Upper lobe of left lung (tissue), 4 donors: ENCODE measurements at regions not wholly inside any gene's neighbourhood (a gene's known extent, or its start where the extent isn't known, plus 50 kb on each side); places are given as distances from the start of the nearest gene placed in this dataset.

Experiments
- EP300 ChIP-seq, 4 donors: sonication (generic); formaldehyde crosslinking; IDR thresholded peaks; one replicate each; pipeline ENCODE4 v1.5.1; 2017; ENCODE audit warnings: antibody characterized with exemption in 4 of 4, control low read depth in 2 of 4
- POLR2A ChIP-seq, 4 donors: fragments of 450-650 bp; IDR thresholded peaks; one replicate each; pipeline ENCODE4 v1.5.1; 2016 to 2017; ENCODE audit warnings: antibody characterized with exemption in 4 of 4, mild to moderate bottlenecking in 2 of 4
- POLR2AphosphoS5 ChIP-seq, 2 donors: sonication (generic); formaldehyde crosslinking; IDR thresholded peaks; one replicate each; pipeline ENCODE4 v1.5.1; 2017; ENCODE audit warnings: antibody characterized with exemption in 2 of 2
- TF ChIP-seq, protein P1 (sequence below), 6 experiments: fragments of 450-650 bp in 4 of 6; fragments of 200-600 bp in 2 of 6; sonication (generic) in 2 of 6; IDR thresholded peaks; one replicate each; pipeline ENCODE4 v1.5.1; 2016 to 2019; ENCODE audit warnings: antibody characterized with exemption in 6 of 6

- TF ChIP-seq, protein P1, sequence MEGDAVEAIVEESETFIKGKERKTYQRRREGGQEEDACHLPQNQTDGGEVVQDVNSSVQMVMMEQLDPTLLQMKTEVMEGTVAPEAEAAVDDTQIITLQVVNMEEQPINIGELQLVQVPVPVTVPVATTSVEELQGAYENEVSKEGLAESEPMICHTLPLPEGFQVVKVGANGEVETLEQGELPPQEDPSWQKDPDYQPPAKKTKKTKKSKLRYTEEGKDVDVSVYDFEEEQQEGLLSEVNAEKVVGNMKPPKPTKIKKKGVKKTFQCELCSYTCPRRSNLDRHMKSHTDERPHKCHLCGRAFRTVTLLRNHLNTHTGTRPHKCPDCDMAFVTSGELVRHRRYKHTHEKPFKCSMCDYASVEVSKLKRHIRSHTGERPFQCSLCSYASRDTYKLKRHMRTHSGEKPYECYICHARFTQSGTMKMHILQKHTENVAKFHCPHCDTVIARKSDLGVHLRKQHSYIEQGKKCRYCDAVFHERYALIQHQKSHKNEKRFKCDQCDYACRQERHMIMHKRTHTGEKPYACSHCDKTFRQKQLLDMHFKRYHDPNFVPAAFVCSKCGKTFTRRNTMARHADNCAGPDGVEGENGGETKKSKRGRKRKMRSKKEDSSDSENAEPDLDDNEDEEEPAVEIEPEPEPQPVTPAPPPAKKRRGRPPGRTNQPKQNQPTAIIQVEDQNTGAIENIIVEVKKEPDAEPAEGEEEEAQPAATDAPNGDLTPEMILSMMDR (IDR thresholded peaks at IDR 0.05) = no peak
- TF ChIP-seq POLR2AphosphoS5 (IDR thresholded peaks at IDR 0.05) (no peak), POLR2A (IDR thresholded peaks at IDR 0.05) (no peak), EP300 (IDR thresholded peaks at IDR 0.05) (no peak)
Observed at GRCh38 chr3:195011231-195011834, 259.6 kb downstream of the XXYLT1 start.
